Muscle layer of colon (tissue), 2 donors: ENCODE measurements at regions not wholly inside any gene's neighbourhood (a gene's known extent, or its start where the extent isn't known, plus 50 kb on each side); places are given as distances from the start of the nearest gene placed in this dataset.

Experiments
- H3K27ac ChIP-seq: one replicate; pipeline ENCODE4 v1.7.0; 2013; ENCODE audit warnings: low read depth, mild to moderate bottlenecking, low read length, moderate library complexity
- H3K27me3 ChIP-seq, 2 donors: one replicate each; pipeline ENCODE4 v1.7.0; 2013; ENCODE audit warnings: low read length in 2 of 2, mild to moderate bottlenecking in 2 of 2; ENCODE audit not compliant: insufficient read depth in 2 of 2, control insufficient read depth in 1 of 2
- H3K36me3 ChIP-seq: one replicate; pipeline ENCODE4 v1.7.0; 2013; ENCODE audit warnings: mild to moderate bottlenecking, low read length; ENCODE audit not compliant: insufficient read depth
- H3K4me1 ChIP-seq: one replicate; pipeline ENCODE4 v1.7.0; 2013; ENCODE audit warnings: mild to moderate bottlenecking, low read length; ENCODE audit not compliant: insufficient read depth
- H3K4me3 ChIP-seq, 2 donors: one replicate each; pipeline ENCODE4 v1.7.0; 2013; ENCODE audit warnings: low read length in 2 of 2, low read depth in 1 of 2, mild to moderate bottlenecking in 1 of 2, moderate library complexity in 1 of 2
- H3K9ac ChIP-seq: one replicate; pipeline ENCODE4 v1.7.0; 2013; ENCODE audit warnings: low read length
- H3K9me3 ChIP-seq: one replicate; pipeline ENCODE4 v1.7.0; 2013; ENCODE audit warnings: mild to moderate bottlenecking, low read length
- donor health status: abdominal sarcoma.
- donor health status: Adenocarcinoma of cecum.

- Histone ChIP-seq H3K4me3 (no peak overlapping the region), H3K36me3 (no peaks in the 10 kb centered on the region), H3K9me3 (no peaks in the 10 kb centered on the region), H3K27ac (no peak overlapping the region), H3K9ac (no peak overlapping the region), H3K4me1 (no peaks in the 10 kb centered on the region), H3K27me3 (no peaks in the 10 kb centered on the region)
Measured at GRCh38 chr12:115140981-115141655, 457.1 kb upstream of the TBX3 start.

- Histone ChIP-seq H3K4me3 (no peak overlapping the region), H3K9ac (no peak overlapping the region), H3K4me1 (no peaks in the 10 kb centered on the region), H3K9me3 (no peaks in the 10 kb centered on the region), H3K36me3 (no peaks in the 10 kb centered on the region), H3K27me3 (no peaks in the 10 kb centered on the region), H3K27ac (no peak overlapping the region)
Measured at GRCh38 chr12:115137812-115138521, 454.0 kb upstream of the TBX3 start.

DNA sequence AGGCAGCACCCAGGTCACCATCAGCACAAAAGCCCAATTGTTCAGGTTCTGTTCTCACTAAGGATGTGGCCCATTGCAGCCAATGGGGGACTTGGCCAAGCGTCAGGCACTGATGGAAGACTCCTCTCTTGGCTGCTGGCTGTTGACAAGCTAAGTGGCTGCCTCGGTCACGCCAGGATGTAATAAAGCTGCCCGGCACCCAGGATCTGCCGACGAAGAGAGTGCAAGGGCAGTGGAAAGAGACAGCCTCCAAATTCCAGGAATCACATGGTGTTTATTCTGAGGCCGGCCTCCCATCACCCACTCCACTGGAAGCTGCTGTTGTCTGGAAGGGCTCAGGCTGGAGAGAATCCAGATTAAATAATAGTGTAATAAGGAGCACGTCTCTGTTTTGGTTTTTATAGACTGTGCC, 451.8 kb upstream of the TBX3 start:
- H3K27ac ChIP-seq: no peak overlapping the region
- H3K4me3 ChIP-seq: no peak overlapping the region

GRCh38 chr12:115134298-115134697, 450.3 kb upstream of the TBX3 start:
- Histone ChIP-seq H3K9me3 (no peaks in the 10 kb centered on the region), H3K27ac (no peak overlapping the region), H3K4me1 (no peaks in the 10 kb centered on the region), H3K36me3 (no peaks in the 10 kb centered on the region), H3K4me3 (no peak overlapping the region), H3K9ac (no peak overlapping the region), H3K27me3 (no peaks in the 10 kb centered on the region)

More for the DNA sequence above, 451.8 kb upstream of the TBX3 start:
- H3K9me3 ChIP-seq: no peaks in the 10 kb centered on the region
- no peak overlapping the region for H3K9ac ChIP-seq
- H3K27me3 ChIP-seq: no peaks in the 10 kb centered on the region
- H3K4me1 ChIP-seq: no peaks in the 10 kb centered on the region
- H3K36me3 ChIP-seq: no peaks in the 10 kb centered on the region

GRCh38 chr12:115132905-115133304, 448.9 kb upstream of the TBX3 start:
- no peaks in the 10 kb centered on the region for H3K36me3 ChIP-seq
- no peaks in the 10 kb centered on the region for H3K9me3 ChIP-seq
- H3K9ac ChIP-seq: no peak overlapping the region
- no peaks in the 10 kb centered on the region for H3K4me1 ChIP-seq
- H3K27me3 ChIP-seq: no peaks in the 10 kb centered on the region
- H3K27ac ChIP-seq: no peak overlapping the region
- H3K4me3 ChIP-seq: no peak overlapping the region

- Histone ChIP-seq H3K4me3 (no peak overlapping the region), H3K4me1 (no peaks in the 10 kb centered on the region), H3K36me3 (no peaks in the 10 kb centered on the region), H3K27me3 (no peaks in the 10 kb centered on the region), H3K27ac (no peak overlapping the region), H3K9ac (no peak overlapping the region), H3K9me3 (no peaks in the 10 kb centered on the region)
Measured at GRCh38 chr12:115132145-115132544, 448.2 kb upstream of the TBX3 start.

DNA sequence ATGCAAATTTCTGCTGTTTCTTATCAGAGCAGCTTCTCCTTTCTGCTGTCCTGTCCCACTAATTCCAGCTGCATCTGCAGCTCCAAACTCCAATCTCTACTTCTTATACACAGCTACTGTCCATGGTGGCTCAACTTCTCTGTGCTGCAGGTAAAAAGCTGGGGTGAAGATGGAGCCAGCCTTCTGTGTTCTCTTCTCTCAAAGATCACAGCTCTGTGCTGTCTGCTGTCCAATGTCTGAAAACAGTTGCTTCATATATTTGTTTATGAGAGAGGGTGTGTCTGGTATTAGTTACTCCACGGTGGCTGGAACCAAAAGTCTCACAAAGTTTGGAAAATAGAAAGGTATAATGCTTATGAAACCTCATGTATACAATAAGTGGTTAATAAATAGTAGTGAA, 445.8 kb upstream of the TBX3 start:
- H3K9ac ChIP-seq: no peak overlapping the region
- no peaks in the 10 kb centered on the region for H3K36me3 ChIP-seq
- no peaks in the 10 kb centered on the region for H3K4me1 ChIP-seq
- H3K9me3 ChIP-seq: no peaks in the 10 kb centered on the region
- no peak overlapping the region for H3K27ac ChIP-seq
- no peaks in the 10 kb centered on the region for H3K27me3 ChIP-seq
- H3K4me3 ChIP-seq: no peak overlapping the region

GRCh38 chr12:115121053-115121452, 437.1 kb upstream of the TBX3 start:
- Histone ChIP-seq H3K9me3 (no peaks in the 10 kb centered on the region), H3K4me1 (no peaks in the 10 kb centered on the region), H3K36me3 (no peaks in the 10 kb centered on the region), H3K9ac (no peak overlapping the region), H3K27ac (no peak overlapping the region), H3K4me3 (no peak overlapping the region), H3K27me3 (no peaks in the 10 kb centered on the region)

- Histone ChIP-seq H3K27ac (no peak overlapping the region), H3K27me3 (no peaks in the 10 kb centered on the region)
Measured at GRCh38 chr12:115118177-115118724, 434.3 kb upstream of the TBX3 start.

DNA sequence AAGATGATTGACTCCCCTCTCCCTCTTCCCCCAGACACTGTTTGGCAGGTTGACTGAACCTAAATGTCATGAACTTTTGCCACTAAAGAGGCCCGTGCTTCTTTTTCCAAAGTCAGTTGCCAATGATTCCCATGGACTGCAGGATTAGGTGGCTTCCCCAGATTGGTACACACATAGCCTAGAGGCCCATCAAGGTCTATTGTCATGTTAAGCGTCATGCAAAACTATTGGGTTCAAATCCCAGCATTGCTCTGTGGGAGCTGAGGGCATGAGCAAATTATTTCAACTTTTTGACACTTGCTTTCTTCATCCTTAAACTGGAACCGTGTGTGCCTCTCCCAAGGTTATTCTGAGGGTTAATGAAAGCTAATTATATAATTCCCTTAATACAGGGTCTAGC, 430.2 kb upstream of the TBX3 start:
- H3K4me3 ChIP-seq: no peak overlapping the region

More at GRCh38 chr12:115118177-115118724, 434.3 kb upstream of the TBX3 start:
- Histone ChIP-seq H3K9me3 (no peaks in the 10 kb centered on the region), H3K36me3 (no peaks in the 10 kb centered on the region), H3K4me3 (no peak overlapping the region), H3K4me1 (no peaks in the 10 kb centered on the region), H3K9ac (no peak overlapping the region)

DNA sequence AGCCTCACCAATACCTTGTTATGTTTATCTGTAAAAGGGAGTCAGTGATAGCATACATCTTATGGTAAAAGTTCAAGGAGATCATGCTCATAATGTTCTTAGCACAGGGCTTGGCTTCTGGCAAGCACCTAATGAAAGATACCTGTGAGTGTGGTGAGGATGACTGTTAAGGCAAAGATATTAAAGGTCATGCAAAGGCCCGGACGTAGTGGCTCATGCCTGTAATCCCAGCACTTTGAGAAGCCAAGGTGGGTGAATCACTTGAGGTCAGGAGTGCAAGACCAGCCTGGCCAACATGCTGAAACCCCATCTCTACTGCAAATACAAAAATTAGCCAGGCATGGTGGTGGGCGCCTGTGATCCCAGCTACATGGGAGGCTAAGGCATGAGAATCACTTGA, 425.9 kb upstream of the TBX3 start:
- Histone ChIP-seq H3K27ac (no peak overlapping the region), H3K4me3 (no peak overlapping the region), H3K4me1 (no peaks in the 10 kb centered on the region), H3K27me3 (no peaks in the 10 kb centered on the region), H3K36me3 (no peaks in the 10 kb centered on the region), H3K9ac (no peak overlapping the region), H3K9me3 (no peaks in the 10 kb centered on the region)

More for the DNA sequence above, 430.2 kb upstream of the TBX3 start:
- Histone ChIP-seq H3K36me3 (no peaks in the 10 kb centered on the region), H3K9me3 (no peaks in the 10 kb centered on the region), H3K27ac (no peak overlapping the region), H3K27me3 (no peaks in the 10 kb centered on the region), H3K4me1 (no peaks in the 10 kb centered on the region), H3K9ac (no peak overlapping the region)
